BLaER1 treated with 17β-estradiol and CSF1 and Interleukin-3, amounts not matched to agents 10 nM and 100 nM (cell line): ENCODE measurements at regions not wholly inside any gene's neighbourhood (a gene's known extent, or its start where the extent isn't known, plus 50 kb on each side); places are given as distances from the start of the nearest gene placed in this dataset.

Experiments
- H3K27ac ChIP-seq, 11 experiments: shearing (Covaris generic); formaldehyde crosslinking; 2 replicates each; pipeline ENCODE4 v1.8.1; 2022
- H3K27me3 ChIP-seq, 11 experiments: shearing (Covaris generic); formaldehyde crosslinking; 2 replicates each; pipeline ENCODE4 v1.8.1; 2022
- H3K36me3 ChIP-seq, 11 experiments: shearing (Covaris generic); formaldehyde crosslinking; 2 replicates each; pipeline ENCODE4 v1.8.1; 2022
- H3K4me1 ChIP-seq, 10 experiments: shearing (Covaris generic); formaldehyde crosslinking; 2 replicates each; pipeline ENCODE4 v1.8.1; 2022
- H3K4me2 ChIP-seq, 11 experiments: shearing (Covaris generic); formaldehyde crosslinking; 2 replicates each; pipeline ENCODE4 v1.8.1; 2022
- H3K4me3 ChIP-seq, 10 experiments: shearing (Covaris generic); formaldehyde crosslinking; 2 replicates each; pipeline ENCODE4 v1.8.1; 2022
- H3K9ac ChIP-seq, 11 experiments: shearing (Covaris generic); formaldehyde crosslinking; 2 replicates each; pipeline ENCODE4 v1.8.1; 2022
- H3K9me3 ChIP-seq, 11 experiments: shearing (Covaris generic); formaldehyde crosslinking; replicated peaks in 1 of 11; 2 replicates each; pipeline ENCODE4 v1.8.1; 2022
- H4K20me1 ChIP-seq, 11 experiments: shearing (Covaris generic); formaldehyde crosslinking; 2 replicates each; pipeline ENCODE4 v1.8.1; 2022
- Cebpa-rat ChIP-seq, 11 experiments: shearing (Covaris generic); IDR thresholded peaks; 2 replicates each; pipeline ENCODE4 v1.8.1; 2022

DNA sequence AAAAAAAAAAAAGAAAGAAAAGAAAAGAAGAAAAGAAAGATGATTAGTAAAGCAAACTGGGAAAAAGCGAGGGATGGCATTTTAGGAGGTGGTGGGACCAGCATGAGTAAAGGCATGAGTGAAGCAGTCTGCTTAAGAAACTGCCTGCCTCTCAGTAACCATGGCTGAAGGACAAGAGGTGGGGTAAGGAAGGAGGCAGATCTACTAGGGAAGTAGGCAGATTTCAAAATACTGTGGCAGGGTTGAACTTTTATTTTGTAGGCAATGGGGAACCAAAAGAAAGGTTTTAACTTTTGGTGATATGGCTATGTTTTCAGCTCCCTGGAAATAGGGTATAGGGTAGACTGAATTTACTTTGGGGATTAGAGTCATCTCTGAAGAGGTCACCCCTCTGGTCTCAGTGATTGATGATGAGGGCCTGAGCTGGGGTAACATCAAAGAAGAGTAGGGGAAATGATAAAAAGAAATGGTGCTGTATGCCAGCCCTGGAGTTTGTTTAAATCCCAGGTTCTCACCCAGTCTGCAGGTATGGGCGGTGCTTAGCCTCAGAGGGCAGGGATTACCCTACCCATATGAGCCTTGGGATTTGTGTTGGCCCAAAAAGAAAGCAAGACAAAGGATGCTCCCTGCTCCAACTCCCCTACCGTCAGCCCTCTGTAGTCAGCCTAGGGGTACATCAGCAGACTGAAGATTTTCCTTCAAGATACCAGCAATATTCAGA is 316.2 kb downstream of the CWC27 start:
- no peaks in the 10 kb centered on the region for H3K36me3 ChIP-seq
- no peak overlapping the region for H3K27ac ChIP-seq
- peaks cover 0 to 1% (median 0%) of the 10 kb centered on the region in 10 experiments; a peak in 2 of 20 replicates for H3K4me1 ChIP-seq
- H3K9ac ChIP-seq = no peak overlapping the region
- no peak overlapping the region for H3K4me3 ChIP-seq
- peaks cover 0 to under 1% (median 0%) of the 10 kb centered on the region in 11 experiments; a peak in 1 of 22 replicates for H3K9me3 ChIP-seq
- no peaks in the 10 kb centered on the region for H3K27me3 ChIP-seq
- no peak overlapping the region for H3K4me2 ChIP-seq
- no peak for TF ChIP-seq Cebpa-rat (IDR thresholded peaks at IDR 0.05)
- no peaks in the 10 kb centered on the region for H4K20me1 ChIP-seq

DNA sequence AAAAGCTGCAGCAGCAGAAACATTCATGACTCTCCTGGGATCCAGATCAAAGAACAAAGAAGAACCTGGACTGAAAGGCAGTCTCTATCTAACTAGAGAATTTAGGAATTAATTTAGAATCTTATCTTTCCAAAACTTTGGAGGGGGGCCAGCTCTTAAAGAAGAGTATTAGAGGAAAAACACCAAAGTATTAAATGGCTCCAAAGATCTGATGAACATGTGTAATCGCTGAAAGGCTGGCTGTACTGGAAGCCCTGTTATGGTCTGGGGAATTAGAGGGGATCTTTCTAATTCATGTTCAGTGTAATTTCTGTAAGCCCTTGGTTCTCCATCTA is 316.8 kb downstream of the CWC27 start:
- H3K27ac ChIP-seq = no peak overlapping the region
- TF ChIP-seq Cebpa-rat (IDR thresholded peaks at IDR 0.05) = no peak

DNA sequence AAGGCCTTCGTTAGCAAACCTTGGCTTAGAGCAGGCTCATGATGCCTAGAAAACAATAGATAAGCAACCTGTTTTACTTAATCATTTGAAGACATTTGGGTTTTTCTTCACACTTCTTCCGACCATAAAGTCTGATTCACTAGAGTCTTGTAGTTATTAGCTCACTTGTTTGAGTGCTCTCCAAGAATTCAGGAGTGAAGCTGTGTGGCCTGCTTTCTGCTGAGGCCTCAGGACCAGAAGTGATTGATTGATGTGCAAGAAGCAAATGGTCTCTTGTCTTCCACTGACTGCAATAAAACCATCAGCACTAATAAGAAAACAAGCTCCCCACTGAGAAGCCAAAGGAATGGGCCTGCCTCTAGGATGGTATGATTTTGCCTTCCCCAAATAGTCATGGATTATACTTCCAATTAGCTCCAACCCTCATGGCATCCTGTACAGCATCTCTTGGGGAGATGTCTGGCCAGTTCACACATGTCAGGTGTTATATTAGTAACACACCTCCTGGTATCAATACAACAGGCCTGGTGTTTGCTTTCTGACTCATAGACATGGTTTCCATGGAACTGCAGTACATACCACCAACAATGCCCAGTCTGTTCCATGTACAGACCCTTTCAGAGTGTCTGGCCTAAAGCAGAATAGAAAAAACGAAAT is 317.6 kb downstream of the CWC27 start:
- Histone ChIP-seq H4K20me1 (no peaks in the 10 kb centered on the region), H3K4me1 (no peaks in the 10 kb centered on the region), H3K9me3 (peaks cover 5 to 15% (median 8%) of the 10 kb centered on the region in 11 experiments; a peak in 21 of 22 replicates), H3K4me3 (no peak overlapping the region), H3K36me3 (peaks cover 0 to 5% (median 0%) of the 10 kb centered on the region in 11 experiments; a peak in 1 of 22 replicates), H3K27me3 (no peaks in the 10 kb centered on the region), H3K4me2 (no peak overlapping the region), H3K9ac (no peak overlapping the region), H3K27ac (no peak overlapping the region)
- no peak for TF ChIP-seq Cebpa-rat (IDR thresholded peaks at IDR 0.05)

More for the DNA sequence above, 316.8 kb downstream of the CWC27 start:
- Histone ChIP-seq H3K9me3 (peaks cover 0 to 6% (median 0%) of the 10 kb centered on the region in 11 experiments; a peak in 6 of 22 replicates), H3K4me3 (no peak overlapping the region), H3K4me1 (no peaks in the 10 kb centered on the region), H3K36me3 (no peaks in the 10 kb centered on the region), H4K20me1 (no peaks in the 10 kb centered on the region), H3K4me2 (no peak overlapping the region), H3K27me3 (no peaks in the 10 kb centered on the region), H3K9ac (no peak overlapping the region)

DNA sequence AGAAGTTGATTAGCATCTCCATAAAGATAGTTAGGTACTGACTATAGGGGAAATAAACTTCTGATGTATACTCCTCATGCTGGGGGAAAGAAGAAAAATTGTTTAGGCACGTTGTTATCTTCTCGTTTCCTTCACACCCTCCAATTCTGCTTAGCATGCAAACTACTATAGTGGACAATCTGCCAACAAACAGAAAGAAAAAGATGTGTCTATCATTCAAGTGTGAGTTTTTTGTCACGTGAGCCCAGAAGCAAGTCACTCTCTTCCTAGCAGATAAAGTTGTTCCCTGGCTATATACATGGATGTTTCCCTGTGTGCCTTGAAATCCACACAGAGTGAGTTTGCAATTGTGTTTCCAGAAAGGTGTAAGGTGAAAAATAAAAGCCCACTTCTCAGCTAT is 318.4 kb downstream of the CWC27 start:
- peaks cover 0 to 8% (median 0%) of the 10 kb centered on the region in 11 experiments; a peak in 1 of 22 replicates for H3K36me3 ChIP-seq
- peaks cover 13 to 23% (median 15%) of the 10 kb centered on the region in 11 experiments; a peak in 21 of 22 replicates for H3K9me3 ChIP-seq
- no peaks in the 10 kb centered on the region for H4K20me1 ChIP-seq
- no peak overlapping the region for H3K27ac ChIP-seq
- no peaks in the 10 kb centered on the region for H3K4me1 ChIP-seq
- no peak overlapping the region for H3K4me2 ChIP-seq
- no peaks in the 10 kb centered on the region for H3K27me3 ChIP-seq
- H3K9ac ChIP-seq = no peak overlapping the region
- no peak for TF ChIP-seq Cebpa-rat (IDR thresholded peaks at IDR 0.05)
- no peak overlapping the region for H3K4me3 ChIP-seq

DNA sequence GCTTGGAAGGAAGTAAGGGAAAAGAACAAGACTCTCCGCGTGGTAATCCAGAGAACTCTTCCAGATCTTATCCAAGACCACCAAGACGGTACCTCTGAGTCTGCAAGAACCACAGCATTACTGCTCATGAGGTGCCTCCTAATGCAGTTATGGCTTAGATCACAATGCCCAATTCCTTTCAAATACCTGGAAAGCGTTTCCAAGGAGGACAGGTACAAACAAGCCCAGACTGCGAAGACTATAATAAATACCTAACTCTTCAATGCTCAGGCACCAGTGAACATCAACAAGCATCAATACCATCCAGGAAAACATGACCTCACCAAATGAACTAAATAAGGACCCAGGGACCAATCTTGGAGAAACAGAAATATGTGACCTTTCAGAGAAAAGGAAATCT is 325.5 kb downstream of the CWC27 start:
- H3K9me3 ChIP-seq = peaks cover 19 to 46% (median 28%) of the 10 kb centered on the region in 11 experiments
- peaks cover 0 to 8% (median 0%) of the 10 kb centered on the region in 11 experiments; a peak in 1 of 22 replicates for H3K36me3 ChIP-seq
- no peak for TF ChIP-seq Cebpa-rat (IDR thresholded peaks at IDR 0.05)
- H3K9ac ChIP-seq = no peak overlapping the region
- no peak overlapping the region for H3K4me2 ChIP-seq
- no peak overlapping the region for H3K27ac ChIP-seq
- no peaks in the 10 kb centered on the region for H4K20me1 ChIP-seq
- H3K4me1 ChIP-seq = no peaks in the 10 kb centered on the region
- no peak overlapping the region for H3K4me3 ChIP-seq
- no peaks in the 10 kb centered on the region for H3K27me3 ChIP-seq

DNA sequence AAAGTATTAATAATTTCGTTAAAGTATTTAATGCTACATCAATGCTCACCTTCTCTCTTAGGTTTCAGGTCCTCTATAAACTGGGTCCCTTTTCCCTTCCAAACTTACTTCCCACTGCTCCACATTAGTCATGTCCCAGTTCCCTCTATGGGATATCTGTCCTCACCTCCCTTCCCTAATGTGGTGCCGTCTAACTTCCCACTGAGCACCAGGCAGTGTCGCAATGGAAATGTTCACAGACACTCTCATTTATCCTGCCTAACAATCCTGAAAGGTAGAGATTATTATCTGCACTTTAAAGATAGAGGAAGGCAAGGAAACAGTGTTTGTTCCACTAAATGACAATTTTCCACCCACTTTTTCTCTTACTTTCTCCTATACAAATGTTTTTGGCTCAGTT is 329.7 kb downstream of the CWC27 start:
- TF ChIP-seq Cebpa-rat (IDR thresholded peaks at IDR 0.05) = no peak
- H4K20me1 ChIP-seq = no peaks in the 10 kb centered on the region
- H3K36me3 ChIP-seq = no peaks in the 10 kb centered on the region
- H3K9ac ChIP-seq = no peak overlapping the region
- H3K27ac ChIP-seq = no peak overlapping the region
- H3K27me3 ChIP-seq = peaks cover 10 to 23% (median 16%) of the 10 kb centered on the region in 11 experiments
- H3K9me3 ChIP-seq = peaks cover 0 to 15% (median 6%) of the 10 kb centered on the region in 11 experiments; a peak in 5 of 22 replicates
- H3K4me3 ChIP-seq = no peak overlapping the region
- H3K4me2 ChIP-seq = no peak overlapping the region
- peaks cover 0 to 15% (median 4%) of the 10 kb centered on the region in 10 experiments; a peak in 14 of 20 replicates for H3K4me1 ChIP-seq
